Activated T-cell treated with anti-CD3 and anti-CD28 coated beads, Interleukin-2, amount 50 U/mL, for 4 hours (primary cell): ENCODE measurements at regions not wholly inside any gene's neighbourhood (a gene's known extent, or its start where the extent isn't known, plus 50 kb on each side); places are given as distances from the start of the nearest gene placed in this dataset.

Source experiments
- ATAC-seq, 2 donors: fragments of 200-7000 bp; cut with Tn5 transposase; one replicate each; pipeline ENCODE4 v1.10.0; 2021
- DNase-seq: peaks from one replicate; pipeline ENCODE4 v3.0.0-alpha.2; 2020
- H3K27me3 Mint-ChIP-seq: one replicate; pipeline ENCODE4 v1.8.0; 2021; ENCODE audit warnings: low read depth, mixed read lengths
- H3K36me3 Mint-ChIP-seq: one replicate; pipeline ENCODE4 v1.8.0; 2022; ENCODE audit warnings: mixed read lengths; ENCODE audit not compliant: insufficient read depth
- H3K4me1 Mint-ChIP-seq: one replicate; pipeline ENCODE4 v1.8.0; 2021; ENCODE audit warnings: low read depth, mixed read lengths
- H3K4me3 Mint-ChIP-seq: one replicate; pipeline ENCODE4 v1.8.0; 2021; ENCODE audit warnings: mild to moderate bottlenecking, moderate library complexity, mixed read lengths
- H3K9me3 Mint-ChIP-seq: one replicate; pipeline ENCODE4 v1.8.0; 2021; ENCODE audit warnings: mixed read lengths

DNA sequence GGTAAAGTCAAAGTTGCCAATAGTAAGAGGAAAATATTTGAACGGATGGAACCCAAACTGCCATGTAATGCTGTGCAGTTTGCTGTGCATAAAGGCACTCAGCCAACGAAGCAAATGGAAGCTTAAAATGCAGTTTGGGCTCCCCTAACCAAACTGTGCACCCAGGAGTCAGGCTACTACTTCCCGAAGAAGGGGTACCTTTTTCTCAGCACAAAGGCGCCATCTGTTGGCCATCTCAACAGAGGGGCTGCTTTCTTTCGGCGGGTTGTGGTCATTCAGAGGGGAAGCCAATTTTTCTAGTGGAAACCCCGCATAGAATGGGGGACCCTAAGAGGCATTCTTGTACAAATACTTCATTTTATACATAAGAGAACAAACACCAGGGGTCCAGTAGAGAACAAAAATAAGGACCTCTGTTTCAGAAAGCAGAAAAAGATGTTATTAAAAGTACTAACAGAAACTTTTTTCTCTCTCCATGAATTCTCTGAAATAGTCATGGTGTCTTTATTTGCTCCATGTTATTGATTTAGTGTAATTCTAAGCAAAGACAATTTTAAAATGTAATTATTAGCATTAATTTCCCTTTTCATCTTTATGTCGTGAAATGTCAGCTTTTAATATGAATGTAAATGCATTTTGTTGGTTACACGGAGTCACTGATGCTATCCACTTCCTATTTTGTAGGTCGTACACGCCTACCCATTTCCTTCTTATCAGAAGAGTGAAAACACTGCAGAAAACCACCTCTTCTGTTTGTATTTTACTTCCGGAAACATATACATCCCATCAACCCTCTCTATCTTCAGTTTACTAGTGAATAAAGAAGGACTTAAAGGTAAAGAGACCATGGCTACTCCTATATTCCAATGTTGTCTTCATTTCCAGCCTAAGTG is 453.3 kb downstream of the KCNJ2 start:
- no peak for DNase-seq
- ATAC-seq = no peak
- no peak overlapping the region for H3K4me3 Mint-ChIP-seq

DNA sequence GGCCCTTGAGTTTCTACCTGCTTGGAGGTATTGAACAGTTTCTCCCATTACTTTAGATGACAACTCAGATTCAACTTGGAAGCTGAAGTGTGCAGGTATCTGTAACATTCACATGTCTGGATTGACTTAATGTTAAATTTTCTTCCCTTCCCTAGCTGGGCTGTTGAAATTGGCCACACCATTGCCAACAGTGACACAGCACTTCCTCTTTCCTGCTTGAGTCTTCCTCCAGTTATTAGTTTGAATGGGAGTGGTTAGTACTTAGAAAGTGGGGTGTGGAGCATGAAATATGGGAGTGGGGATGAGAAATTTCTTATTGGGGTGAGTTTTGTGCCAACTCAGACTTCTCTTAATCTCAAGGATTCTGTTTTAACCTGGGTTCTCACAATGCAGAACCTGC is 454.9 kb downstream of the KCNJ2 start:
- Mint-ChIP-seq H3K27me3 (peaks cover 2% of the 10 kb centered on the region), H3K36me3 (no peaks in the 10 kb centered on the region), H3K4me1 (no peaks in the 10 kb centered on the region), H3K4me3 (no peak overlapping the region), H3K9me3 (no peaks in the 10 kb centered on the region)
- DNase-seq (no peak), ATAC-seq (no peak)

More for the DNA sequence above, 453.3 kb downstream of the KCNJ2 start:
- peaks cover 2% of the 10 kb centered on the region for H3K27me3 Mint-ChIP-seq
- H3K36me3 Mint-ChIP-seq = no peaks in the 10 kb centered on the region
- no peaks in the 10 kb centered on the region for H3K9me3 Mint-ChIP-seq
- no peaks in the 10 kb centered on the region for H3K4me1 Mint-ChIP-seq

DNA sequence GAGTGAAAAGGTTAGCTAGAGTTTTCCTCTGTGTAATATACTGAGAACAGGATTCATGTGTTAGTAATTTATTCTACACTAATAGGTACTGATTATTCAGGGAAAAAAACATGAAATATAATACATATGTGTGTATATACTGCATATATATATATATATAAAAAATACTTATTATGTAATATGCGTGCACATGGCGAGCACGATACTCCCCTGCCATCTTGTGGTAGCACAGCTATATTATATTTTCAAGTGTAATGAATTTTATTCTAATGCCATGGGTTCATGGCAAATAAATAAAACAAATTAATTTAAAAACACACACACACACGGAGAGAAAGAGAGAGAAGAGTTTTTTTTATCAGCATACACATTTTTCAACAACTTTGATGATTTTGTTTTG is 460.6 kb downstream of the KCNJ2 start:
- H3K4me1 Mint-ChIP-seq = no peaks in the 10 kb centered on the region
- no peak for ATAC-seq
- H3K27me3 Mint-ChIP-seq = no peaks in the 10 kb centered on the region
- no peak for DNase-seq
- H3K36me3 Mint-ChIP-seq = no peaks in the 10 kb centered on the region
- H3K9me3 Mint-ChIP-seq = no peaks in the 10 kb centered on the region
- no peak overlapping the region for H3K4me3 Mint-ChIP-seq

DNA sequence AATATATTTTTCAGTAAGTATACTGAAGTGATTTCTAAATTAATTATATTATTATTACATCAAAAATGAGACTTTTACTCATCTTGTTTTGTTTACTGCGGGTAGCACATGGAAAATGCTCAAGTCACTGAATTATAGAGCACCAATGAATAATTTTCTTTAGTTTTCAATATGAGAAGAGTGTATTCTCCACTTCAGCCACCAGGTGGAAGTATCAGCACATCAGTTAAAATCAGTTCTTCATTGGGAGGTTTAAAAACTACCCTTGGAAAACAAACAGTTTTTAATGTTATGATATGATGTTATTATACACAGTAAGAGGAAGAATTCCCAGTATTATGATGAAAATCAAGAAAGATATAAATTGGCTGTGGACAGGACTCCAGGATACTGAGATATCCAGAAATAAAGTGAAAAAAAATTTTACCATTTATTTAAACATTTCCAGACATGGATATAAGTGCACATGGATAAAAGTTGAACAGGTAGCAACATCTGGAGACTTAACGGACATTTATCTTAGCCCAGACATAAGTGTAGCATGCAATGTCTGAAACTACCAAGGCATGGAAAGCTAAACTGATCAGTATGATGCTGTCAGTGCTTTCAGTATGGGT is 467.3 kb downstream of the KCNJ2 start:
- no peaks in the 10 kb centered on the region for H3K36me3 Mint-ChIP-seq
- no peak for ATAC-seq
- H3K4me1 Mint-ChIP-seq = no peaks in the 10 kb centered on the region
- peaks cover 3% of the 10 kb centered on the region for H3K27me3 Mint-ChIP-seq
- no peak for DNase-seq
- no peak overlapping the region for H3K4me3 Mint-ChIP-seq
- no peaks in the 10 kb centered on the region for H3K9me3 Mint-ChIP-seq

DNA sequence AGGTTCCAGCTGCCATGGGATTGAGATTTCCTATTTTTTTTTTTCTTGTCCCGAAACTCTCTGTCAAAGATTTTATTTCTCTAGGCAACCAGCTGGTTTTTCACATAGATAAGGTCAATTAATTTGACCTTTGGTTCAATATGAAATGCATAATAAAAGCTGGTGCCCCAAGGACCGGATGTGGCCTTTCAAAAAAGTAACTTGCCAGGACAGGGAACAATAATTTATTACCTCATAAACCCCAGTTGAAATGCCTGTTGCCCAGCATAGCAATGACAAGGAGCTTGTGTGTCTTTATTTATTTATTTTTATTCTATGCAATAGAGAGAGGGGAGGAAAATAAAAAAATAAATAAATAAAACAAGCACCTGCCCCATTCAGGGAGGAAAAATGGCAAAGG is 472.7 kb downstream of the KCNJ2 start:
- DNase-seq (no peak), ATAC-seq (no peak)
- Mint-ChIP-seq H3K4me1 (no peaks in the 10 kb centered on the region), H3K36me3 (no peaks in the 10 kb centered on the region), H3K9me3 (peaks cover 4% of the 10 kb centered on the region), H3K4me3 (no peak overlapping the region), H3K27me3 (no peaks in the 10 kb centered on the region)

DNA sequence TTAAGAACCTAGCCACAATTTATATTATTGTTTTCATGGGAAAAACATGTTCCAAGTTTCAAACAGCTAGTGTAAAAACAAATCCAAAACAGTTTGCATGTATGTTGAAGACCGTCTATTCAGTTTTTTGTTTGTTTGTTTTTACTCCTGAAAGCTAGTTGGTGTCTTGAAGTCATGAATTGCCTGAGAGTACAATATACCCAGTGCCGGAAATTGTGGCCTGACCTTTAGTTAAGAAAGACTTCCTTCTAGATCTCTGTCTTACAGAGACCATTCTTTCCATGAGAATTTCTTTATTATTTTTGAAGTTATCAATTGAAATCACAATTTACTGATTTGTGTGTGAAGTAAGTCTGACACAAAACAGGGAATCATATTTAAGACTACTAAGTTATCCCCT is 474.8 kb downstream of the KCNJ2 start:
- Mint-ChIP-seq H3K27me3 (no peaks in the 10 kb centered on the region), H3K9me3 (peaks cover 9% of the 10 kb centered on the region), H3K4me1 (no peaks in the 10 kb centered on the region), H3K4me3 (no peak overlapping the region), H3K36me3 (no peaks in the 10 kb centered on the region)
- no peak for ATAC-seq
- DNase-seq = no peak

DNA sequence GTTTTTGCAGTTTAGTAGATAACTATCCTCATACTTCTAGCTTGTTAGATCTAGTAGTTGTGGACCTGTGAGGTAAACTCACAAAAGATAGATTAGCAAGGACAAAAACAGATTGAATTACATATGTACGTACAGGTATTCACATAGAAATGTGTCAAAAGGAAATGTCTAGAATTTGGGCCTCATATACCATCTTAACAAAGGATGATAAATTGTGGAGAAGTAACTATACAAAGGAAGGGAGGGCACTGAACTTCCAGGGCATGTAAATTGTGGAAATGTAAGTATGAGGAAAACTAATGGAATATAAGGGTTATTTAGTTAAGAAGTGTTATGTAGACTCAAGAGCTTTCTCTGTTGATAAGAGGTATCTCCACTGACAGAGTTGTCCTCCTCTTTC is 477.3 kb downstream of the KCNJ2 start:
- no peak for ATAC-seq
- no peaks in the 10 kb centered on the region for H3K36me3 Mint-ChIP-seq
- DNase-seq = no peak
- H3K4me3 Mint-ChIP-seq = no peak overlapping the region
- no peaks in the 10 kb centered on the region for H3K4me1 Mint-ChIP-seq
- no peaks in the 10 kb centered on the region for H3K27me3 Mint-ChIP-seq
- H3K9me3 Mint-ChIP-seq = peaks cover 9% of the 10 kb centered on the region

DNA sequence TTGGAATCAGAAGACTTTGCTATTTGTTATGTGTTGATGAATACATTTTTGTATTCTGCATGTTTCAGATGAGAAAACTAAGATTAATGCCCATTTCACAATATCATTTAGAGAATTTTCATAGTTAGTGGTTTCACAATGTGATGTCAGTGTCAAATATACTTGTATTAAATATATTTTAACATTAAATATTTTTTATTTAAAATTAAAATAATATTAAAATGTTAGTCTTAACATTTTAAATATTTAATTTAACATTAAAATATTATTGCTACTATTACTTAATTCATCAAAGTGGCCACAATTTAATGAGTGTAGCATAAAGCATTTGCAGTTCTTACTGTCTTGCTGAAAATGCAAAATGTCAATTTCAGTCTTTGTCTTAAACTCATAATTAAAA is 478.8 kb downstream of the KCNJ2 start:
- no peaks in the 10 kb centered on the region for H3K4me1 Mint-ChIP-seq
- H3K36me3 Mint-ChIP-seq = no peaks in the 10 kb centered on the region
- no peak overlapping the region for H3K4me3 Mint-ChIP-seq
- DNase-seq (no peak), ATAC-seq (no peak)
- peaks cover 9% of the 10 kb centered on the region for H3K9me3 Mint-ChIP-seq
- H3K27me3 Mint-ChIP-seq = no peaks in the 10 kb centered on the region

DNA sequence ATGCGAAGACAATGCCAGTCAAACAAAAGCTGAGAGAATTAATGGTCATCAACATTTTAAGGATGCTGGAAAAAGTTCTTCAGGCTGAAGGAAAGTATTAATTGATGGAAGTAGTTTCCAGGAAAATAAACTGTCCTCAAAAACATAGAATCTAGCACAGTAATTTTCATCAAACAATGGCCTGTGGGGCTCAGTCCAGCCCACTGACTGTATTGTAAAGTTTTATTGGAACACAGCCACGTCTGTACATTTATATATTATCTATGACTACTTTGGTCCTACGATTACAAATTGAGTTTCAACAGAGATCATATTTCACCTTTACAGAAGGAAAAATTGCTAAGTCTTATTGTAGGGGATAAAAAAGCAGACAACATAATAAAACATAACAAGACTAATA is 484.5 kb downstream of the KCNJ2 start:
- DNase-seq (no peak), ATAC-seq (no peak)
- Mint-ChIP-seq H3K4me3 (no peak overlapping the region), H3K9me3 (no peaks in the 10 kb centered on the region), H3K27me3 (no peaks in the 10 kb centered on the region), H3K36me3 (no peaks in the 10 kb centered on the region), H3K4me1 (no peaks in the 10 kb centered on the region)

DNA sequence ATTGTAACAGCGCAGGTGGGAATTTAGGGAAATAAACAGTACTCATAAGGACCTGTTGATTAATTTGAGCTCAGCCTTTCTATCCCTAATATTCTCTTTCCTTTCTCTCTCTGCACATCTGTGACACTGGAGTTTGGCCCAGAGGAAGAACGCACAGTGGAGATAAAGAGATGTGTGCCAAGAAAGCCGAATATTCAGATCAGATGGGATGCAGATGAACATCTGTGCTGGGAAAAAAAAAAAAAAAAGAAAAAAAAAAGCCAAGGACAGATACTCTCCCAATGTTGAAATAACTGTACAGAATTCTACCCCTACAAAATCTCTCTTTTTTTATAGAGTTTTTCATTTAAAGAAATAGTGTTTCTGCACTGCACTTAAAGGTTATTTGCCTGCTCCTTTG is 485.4 kb downstream of the KCNJ2 start:
- H3K27me3 Mint-ChIP-seq = no peaks in the 10 kb centered on the region
- DNase-seq (no peak), ATAC-seq (no peak)
- no peak overlapping the region for H3K4me3 Mint-ChIP-seq
- no peaks in the 10 kb centered on the region for H3K36me3 Mint-ChIP-seq
- H3K4me1 Mint-ChIP-seq = no peaks in the 10 kb centered on the region
- no peaks in the 10 kb centered on the region for H3K9me3 Mint-ChIP-seq

DNA sequence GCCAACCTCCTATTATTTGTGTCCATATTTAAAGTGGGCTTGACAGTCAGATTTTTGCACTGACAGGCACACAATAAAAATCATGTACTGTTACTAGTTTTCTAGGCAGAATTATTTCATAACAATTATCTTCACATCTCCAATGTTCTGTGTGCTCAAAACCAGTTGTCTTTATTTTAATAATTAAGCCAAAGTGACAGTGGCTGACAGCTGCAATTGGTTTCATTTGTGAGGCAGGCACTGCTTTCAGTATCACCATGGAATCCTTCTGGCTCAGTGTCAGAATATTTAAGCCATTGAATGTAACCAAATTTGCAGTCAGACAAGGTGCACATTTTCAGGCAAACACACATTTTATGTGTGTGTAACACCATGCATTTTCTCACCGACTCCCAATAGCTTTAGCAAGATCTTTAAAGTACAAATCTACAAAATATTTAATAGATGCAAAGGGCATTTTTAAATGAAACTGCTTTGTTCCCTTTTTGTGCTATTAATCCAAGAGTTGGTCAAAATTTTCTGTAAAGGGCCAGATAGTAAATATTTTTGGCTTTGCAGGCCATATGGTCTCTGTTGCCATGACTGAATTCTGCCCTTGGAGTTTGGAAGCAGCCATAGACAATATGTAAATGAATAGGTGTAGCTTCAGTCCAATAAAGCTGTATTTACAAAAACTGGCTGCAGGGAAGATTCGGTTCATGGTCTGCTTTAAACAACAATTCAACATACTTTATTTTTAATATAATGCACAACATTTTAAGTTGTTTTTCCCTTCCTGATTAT is 486.0 kb downstream of the KCNJ2 start:
- no peaks in the 10 kb centered on the region for H3K9me3 Mint-ChIP-seq
- H3K4me1 Mint-ChIP-seq = no peaks in the 10 kb centered on the region
- H3K4me3 Mint-ChIP-seq = no peak overlapping the region
- no peak for DNase-seq
- no peak for ATAC-seq
- no peaks in the 10 kb centered on the region for H3K36me3 Mint-ChIP-seq
- H3K27me3 Mint-ChIP-seq = no peaks in the 10 kb centered on the region

DNA sequence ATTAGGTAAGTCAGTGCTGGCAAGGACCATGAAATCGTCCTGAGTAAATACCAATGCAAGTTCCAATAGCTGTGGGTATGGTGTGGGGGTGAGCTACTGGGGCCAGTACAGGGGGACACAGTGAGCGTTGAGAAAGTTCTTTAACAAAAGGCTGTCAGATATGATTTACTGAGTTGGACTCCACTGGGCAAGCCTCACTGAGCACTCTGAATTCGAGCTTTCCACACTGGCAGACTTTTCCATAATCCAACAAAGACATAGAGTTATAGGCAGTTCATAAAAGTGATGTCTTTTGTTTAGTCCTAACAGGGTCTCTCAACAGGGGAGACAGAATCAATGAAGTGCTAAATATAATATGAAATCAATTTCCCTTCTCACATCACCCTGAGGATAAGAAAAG is 489.0 kb downstream of the KCNJ2 start:
- Mint-ChIP-seq H3K4me3 (no peak overlapping the region), H3K9me3 (no peaks in the 10 kb centered on the region), H3K36me3 (no peaks in the 10 kb centered on the region), H3K4me1 (no peaks in the 10 kb centered on the region), H3K27me3 (peaks cover 1% of the 10 kb centered on the region)
- no peak for DNase-seq
- no peak for ATAC-seq

DNA sequence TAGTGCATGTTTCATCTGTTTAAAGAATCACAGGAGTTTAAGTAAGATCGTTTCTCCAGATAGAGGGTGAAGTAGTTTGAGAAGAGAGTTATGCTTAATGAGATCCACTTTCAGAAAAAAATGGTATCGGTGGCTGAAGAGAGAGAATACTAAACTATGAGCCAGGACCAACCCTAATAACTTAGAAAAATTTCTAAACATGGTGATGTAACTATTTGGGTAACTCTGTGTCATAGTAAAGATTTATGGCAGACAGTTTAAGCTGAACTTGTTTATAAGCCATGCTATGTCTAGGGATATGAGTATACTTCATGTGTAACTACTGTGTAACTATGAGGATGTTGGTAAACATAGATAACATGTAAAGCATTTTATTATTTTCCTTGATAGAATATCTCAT is 489.5 kb downstream of the KCNJ2 start:
- no peaks in the 10 kb centered on the region for H3K9me3 Mint-ChIP-seq
- H3K27me3 Mint-ChIP-seq = peaks cover 1% of the 10 kb centered on the region
- no peak for ATAC-seq
- no peak overlapping the region for H3K4me3 Mint-ChIP-seq
- H3K4me1 Mint-ChIP-seq = no peaks in the 10 kb centered on the region
- DNase-seq = no peak
- H3K36me3 Mint-ChIP-seq = no peaks in the 10 kb centered on the region

DNA sequence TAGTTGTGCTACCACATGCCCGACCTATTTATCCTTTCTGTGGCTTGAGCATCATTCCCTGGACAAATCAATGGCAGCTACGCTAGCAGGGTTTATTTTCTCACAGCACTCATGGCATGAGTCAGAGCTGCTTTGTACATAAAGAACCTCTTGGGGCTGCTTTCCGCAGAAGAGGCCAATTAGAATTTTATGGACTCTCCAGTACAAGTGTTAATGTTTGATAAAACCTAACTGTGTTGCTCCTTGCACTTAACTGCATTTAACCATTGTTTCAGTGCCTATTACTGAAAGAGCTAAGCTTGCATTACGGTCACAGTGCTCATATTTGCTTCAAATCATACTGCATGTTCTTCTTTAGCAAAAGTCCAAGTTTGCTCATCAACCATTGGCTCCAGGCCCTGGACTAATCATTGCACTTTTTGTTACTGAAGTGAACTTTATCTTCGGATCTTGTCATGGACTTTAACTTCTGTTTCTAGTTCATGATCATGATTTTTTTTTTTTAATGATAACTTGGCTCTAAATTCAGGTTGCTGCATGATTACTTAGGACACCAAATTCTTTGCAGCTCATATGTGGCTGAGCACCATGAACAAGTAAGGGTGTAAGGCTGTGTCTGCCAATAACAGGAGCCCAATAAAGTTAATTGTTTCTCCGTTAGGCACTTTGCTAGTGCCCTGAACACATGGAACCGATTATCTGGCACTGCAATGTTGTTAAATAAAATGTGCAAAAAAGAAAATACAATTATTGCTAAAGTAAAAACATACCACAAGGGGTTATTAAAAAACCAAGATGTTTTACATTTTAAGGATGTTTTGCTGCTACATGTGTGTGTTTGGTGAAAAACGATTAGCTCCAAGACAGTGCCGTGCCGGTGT is 492.2 kb downstream of the KCNJ2 start:
- no peaks in the 10 kb centered on the region for H3K36me3 Mint-ChIP-seq
- no peak overlapping the region for H3K4me3 Mint-ChIP-seq
- H3K4me1 Mint-ChIP-seq = no peaks in the 10 kb centered on the region
- no peaks in the 10 kb centered on the region for H3K9me3 Mint-ChIP-seq
- DNase-seq = no peak
- H3K27me3 Mint-ChIP-seq = peaks cover 1% of the 10 kb centered on the region
- no peak for ATAC-seq
